Testis (tissue), 2 donors: ENCODE measurements at regions not wholly inside any gene's neighbourhood (a gene's known extent, or its start where the extent isn't known, plus 50 kb on each side); places are given as distances from the start of the nearest gene placed in this dataset.

ENCODE experiments used
- DNase-seq: peaks from one replicate; pipeline ENCODE4 v3.0.0-alpha.2; 2019
- H3K27ac ChIP-seq, 2 donors: fragments of 200-600 bp; sonication (generic); one replicate each; pipeline ENCODE4 v1.5.1; 2019
- H3K27me3 ChIP-seq: fragments of 200-600 bp; sonication (generic); one replicate; pipeline ENCODE4 v1.5.1; 2019
- H3K36me3 ChIP-seq: fragments of 200-600 bp; sonication (generic); one replicate; pipeline ENCODE4 v1.5.1; 2017; ENCODE audit warnings: low read depth; ENCODE audit errors: missing control alignments
- H3K4me1 ChIP-seq: fragments of 200-600 bp; sonication (generic); one replicate; pipeline ENCODE4 v1.5.1; 2019
- H3K4me3 ChIP-seq, 2 donors: fragments of 200-600 bp; sonication (generic); one replicate each; pipeline ENCODE4 v1.5.1; 2017 to 2019
- H3K9me3 ChIP-seq: fragments of 200-600 bp; sonication (generic); one replicate; pipeline ENCODE4 v1.5.1; 2017
- POLR2A ChIP-seq: fragments of 450-650 bp; IDR thresholded peaks from one replicate; pipeline ENCODE4 v1.6.1; 2017; ENCODE audit warnings: antibody characterized with exemption, mild to moderate bottlenecking, moderate library complexity
- WGBS, 2 donors: methylation state at CpG; one replicate each; pipeline ENCODE4 v1.1.5; 2018; 5-methylcytosine and 5-hydroxymethylcytosine counted together
- intact Hi-C: fragments of 100-400 bp; cut with DNase I; formaldehyde crosslinking; loops from one replicate; pipeline ENCODE4 v1.15.1; 2023; ENCODE audit warnings: low total_unique reads
- TF ChIP-seq, protein P1 (sequence below), 3 experiments: fragments of 450-650 bp in 2 of 3; fragments of 200-600 bp in 1 of 3; sonication (generic) in 1 of 3; IDR thresholded peaks; one replicate each; pipeline ENCODE4 v1.5.1; 2016 to 2019; ENCODE audit warnings: antibody characterized with exemption in 3 of 3, mild to moderate bottlenecking in 2 of 3, moderate library complexity in 1 of 3

DNA sequence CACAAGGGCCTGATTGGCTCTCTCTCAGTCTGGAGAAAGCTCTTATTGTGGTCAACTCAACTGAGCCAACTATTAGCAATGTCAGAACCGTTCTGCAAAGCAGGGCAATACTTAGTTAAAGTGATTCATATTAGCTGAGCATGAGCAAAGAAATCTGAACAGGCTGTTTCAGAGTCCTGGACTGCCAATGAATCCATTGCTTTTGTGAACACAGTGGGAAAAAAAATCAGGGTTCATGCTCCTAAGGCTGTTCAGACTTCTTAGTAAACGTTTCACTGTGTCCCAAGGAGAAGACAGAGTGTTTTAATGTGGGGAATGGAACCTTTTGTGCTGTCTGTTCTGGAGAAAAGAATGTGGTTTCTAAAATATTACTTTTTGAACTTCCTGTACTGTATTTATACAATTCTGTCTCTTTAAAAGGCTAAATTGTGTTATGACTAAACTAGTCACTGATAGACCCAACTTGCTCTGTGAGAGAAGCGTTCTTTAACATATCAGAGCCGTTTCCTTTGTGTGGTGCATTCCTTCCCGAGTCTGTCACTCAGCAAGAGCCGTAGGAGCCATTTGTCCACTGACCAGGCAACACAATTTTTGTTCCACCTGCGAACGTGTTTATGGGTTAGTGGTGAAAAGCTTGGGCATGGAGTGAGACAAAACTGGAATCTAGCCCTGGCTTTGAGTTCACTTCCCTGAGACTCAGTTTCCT lies 366.1 kb downstream of the FBXO8 start:
- no peak for DNase-seq
- TF ChIP-seq, protein P1, sequence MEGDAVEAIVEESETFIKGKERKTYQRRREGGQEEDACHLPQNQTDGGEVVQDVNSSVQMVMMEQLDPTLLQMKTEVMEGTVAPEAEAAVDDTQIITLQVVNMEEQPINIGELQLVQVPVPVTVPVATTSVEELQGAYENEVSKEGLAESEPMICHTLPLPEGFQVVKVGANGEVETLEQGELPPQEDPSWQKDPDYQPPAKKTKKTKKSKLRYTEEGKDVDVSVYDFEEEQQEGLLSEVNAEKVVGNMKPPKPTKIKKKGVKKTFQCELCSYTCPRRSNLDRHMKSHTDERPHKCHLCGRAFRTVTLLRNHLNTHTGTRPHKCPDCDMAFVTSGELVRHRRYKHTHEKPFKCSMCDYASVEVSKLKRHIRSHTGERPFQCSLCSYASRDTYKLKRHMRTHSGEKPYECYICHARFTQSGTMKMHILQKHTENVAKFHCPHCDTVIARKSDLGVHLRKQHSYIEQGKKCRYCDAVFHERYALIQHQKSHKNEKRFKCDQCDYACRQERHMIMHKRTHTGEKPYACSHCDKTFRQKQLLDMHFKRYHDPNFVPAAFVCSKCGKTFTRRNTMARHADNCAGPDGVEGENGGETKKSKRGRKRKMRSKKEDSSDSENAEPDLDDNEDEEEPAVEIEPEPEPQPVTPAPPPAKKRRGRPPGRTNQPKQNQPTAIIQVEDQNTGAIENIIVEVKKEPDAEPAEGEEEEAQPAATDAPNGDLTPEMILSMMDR (IDR thresholded peaks at IDR 0.05), result no peak
- no peak for TF ChIP-seq POLR2A
- no peaks in the 10 kb centered on the region for H3K9me3 ChIP-seq
- WGBS, 2 donors, result 43 to 44% methylated on average over 8 of the region's 8 CpGs
- intact Hi-C loops, result no loop called here
- no peaks in the 10 kb centered on the region for H3K36me3 ChIP-seq
- no peaks in the 10 kb centered on the region for H3K4me1 ChIP-seq
- H3K4me3 ChIP-seq, result no peak overlapping the region
- peak overlapping the region in 1 of 2 donors; percentile 46 for H3K27ac ChIP-seq
- H3K27me3 ChIP-seq, result no peaks in the 10 kb centered on the region

DNA sequence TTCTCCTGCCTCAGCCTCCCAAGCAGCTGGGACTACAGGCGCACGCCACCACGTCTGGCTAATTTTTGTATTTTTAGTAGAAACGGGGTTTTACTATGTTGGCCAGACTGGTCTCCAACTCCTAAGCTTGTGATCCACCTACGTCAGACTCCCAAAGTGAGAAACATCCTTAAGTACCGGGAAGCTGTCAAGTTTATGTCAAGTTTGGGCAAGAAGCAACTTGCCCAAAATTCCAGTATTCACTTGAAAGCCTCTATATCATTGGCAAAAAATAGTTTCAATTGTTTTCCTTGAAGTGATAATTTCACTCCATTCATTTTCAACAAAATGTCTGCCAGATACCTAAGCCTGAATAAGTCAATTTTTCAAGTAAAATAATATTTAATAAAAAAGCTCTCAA lies 370.0 kb downstream of the FBXO8 start:
- no peaks in the 10 kb centered on the region for H3K36me3 ChIP-seq
- no peak overlapping the region for H3K27ac ChIP-seq
- intact Hi-C loops, result no loop called here
- H3K4me3 ChIP-seq, result no peak overlapping the region
- H3K4me1 ChIP-seq, result no peaks in the 10 kb centered on the region
- TF ChIP-seq, protein P1 (IDR thresholded peaks at IDR 0.05), result no peak
- no peak for TF ChIP-seq POLR2A
- no peaks in the 10 kb centered on the region for H3K27me3 ChIP-seq
- DNase-seq, result no peak
- 90 to 91% methylated on average over 6 of the region's 6 CpGs for WGBS, 2 donors
- no peaks in the 10 kb centered on the region for H3K9me3 ChIP-seq

DNA sequence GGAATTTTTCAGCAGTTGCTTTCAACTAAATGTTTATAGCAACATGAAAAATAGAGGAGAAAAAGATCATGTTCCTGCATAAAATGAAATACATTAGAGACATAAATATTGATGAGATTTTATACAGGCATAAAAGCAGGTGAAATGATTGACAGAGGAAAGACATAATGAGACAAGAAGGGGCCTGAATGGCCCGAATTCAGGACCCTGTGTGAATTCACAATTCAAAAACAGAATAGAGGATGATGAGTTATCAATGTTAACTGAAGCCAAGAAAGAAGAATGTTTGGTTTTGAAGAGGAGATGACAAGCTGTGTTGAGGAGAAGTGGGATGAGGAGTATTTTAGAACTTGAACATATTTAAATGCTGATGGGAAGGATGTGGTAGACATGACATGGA lies 371.1 kb downstream of the FBXO8 start:
- TF ChIP-seq, protein P1 (IDR thresholded peaks at IDR 0.05), result no peak
- TF ChIP-seq POLR2A, result no peak
- WGBS, 2 donors, result 74 to 95% methylated on average over 1 of the region's 1 CpG
- no peaks in the 10 kb centered on the region for H3K36me3 ChIP-seq
- no peaks in the 10 kb centered on the region for H3K9me3 ChIP-seq
- intact Hi-C loops, result no loop called here
- H3K27me3 ChIP-seq, result no peaks in the 10 kb centered on the region
- no peaks in the 10 kb centered on the region for H3K4me1 ChIP-seq
- no peak overlapping the region for H3K4me3 ChIP-seq
- DNase-seq, result no peak
- H3K27ac ChIP-seq, result no peak overlapping the region

DNA sequence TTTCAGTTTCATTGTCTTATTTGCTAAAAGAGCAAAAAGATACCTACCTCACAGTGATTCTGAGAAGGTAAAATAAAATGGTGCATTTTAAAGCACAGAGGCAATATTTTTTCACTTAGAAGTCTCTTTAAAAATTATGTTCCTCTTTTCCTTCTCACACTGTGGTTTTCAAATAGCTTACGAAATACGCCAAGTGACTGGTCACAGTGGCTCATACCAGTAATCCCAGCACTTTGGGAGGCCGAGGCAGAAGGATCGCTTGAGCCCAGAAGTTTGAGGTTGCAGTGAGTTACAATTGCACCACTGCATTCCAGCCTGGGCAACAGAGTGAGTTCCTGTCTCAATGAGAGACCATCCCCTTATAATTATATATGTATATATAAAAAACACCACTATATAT lies 372.6 kb downstream of the FBXO8 start:
- no peaks in the 10 kb centered on the region for H3K9me3 ChIP-seq
- H3K27me3 ChIP-seq, result no peaks in the 10 kb centered on the region
- H3K4me1 ChIP-seq, result no peaks in the 10 kb centered on the region
- WGBS, 2 donors, result 86 to 91% methylated on average over 4 of the region's 4 CpGs
- H3K36me3 ChIP-seq, result no peaks in the 10 kb centered on the region
- intact Hi-C loops, result no loop called here
- no peak overlapping the region for H3K27ac ChIP-seq
- H3K4me3 ChIP-seq, result no peak overlapping the region
- no peak for DNase-seq
- TF ChIP-seq, protein P1 (IDR thresholded peaks at IDR 0.05), result no peak
- TF ChIP-seq POLR2A, result no peak

DNA sequence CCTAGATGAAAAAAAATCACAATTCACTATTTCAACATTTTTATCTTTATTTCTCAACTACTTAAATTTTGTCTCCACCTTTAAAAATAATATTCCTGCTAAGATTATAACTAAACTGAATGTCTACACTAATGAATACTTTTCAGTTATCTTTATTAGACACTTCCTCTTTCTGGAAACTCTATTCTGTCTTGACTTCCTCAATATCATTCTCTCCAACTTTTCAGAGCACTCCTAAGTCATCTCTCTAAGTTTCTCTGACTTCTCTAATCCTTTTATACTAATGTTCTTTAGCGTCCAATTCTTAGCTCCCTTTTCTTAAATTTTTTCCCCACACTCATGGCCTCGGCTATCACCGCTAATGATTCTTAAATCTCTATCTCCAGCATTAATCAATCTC lies 374.2 kb downstream of the FBXO8 start:
- H3K27ac ChIP-seq, result no peak overlapping the region
- no peak for DNase-seq
- H3K36me3 ChIP-seq, result no peaks in the 10 kb centered on the region
- H3K9me3 ChIP-seq, result no peaks in the 10 kb centered on the region
- intact Hi-C loops, result no loop called here
- H3K27me3 ChIP-seq, result no peaks in the 10 kb centered on the region
- TF ChIP-seq POLR2A, result no peak
- TF ChIP-seq, protein P1 (IDR thresholded peaks at IDR 0.05), result no peak
- H3K4me1 ChIP-seq, result no peaks in the 10 kb centered on the region
- no peak overlapping the region for H3K4me3 ChIP-seq
- WGBS, 2 donors, result 90 to 96% methylated on average over 3 of the region's 3 CpGs
